Activated naive CD4-positive, alpha-beta T cell treated with anti-CD3 and anti-CD28 coated beads, Interleukin-2, amount 50 U/mL, for 16 hours (primary cell): ENCODE measurements at regions not wholly inside any gene's neighbourhood (a gene's known extent, or its start where the extent isn't known, plus 50 kb on each side); places are given as distances from the start of the nearest gene placed in this dataset.

Experiments
- DNase-seq: peaks from one replicate; pipeline ENCODE4 v3.0.0-alpha.2; 2020

GRCh38 chr3:72336821-72337479, 511.3 kb downstream of the SHQ1 start:
- no peak for DNase-seq

GRCh38 chr3:72336114-72336651, 512.1 kb downstream of the SHQ1 start:
- no peak for DNase-seq

- no peak for DNase-seq
Measured at GRCh38 chr3:72335458-72336095, 512.7 kb downstream of the SHQ1 start.

- DNase-seq: no peak
Measured at GRCh38 chr3:72334681-72335457, 513.4 kb downstream of the SHQ1 start.

GRCh38 chr3:72332689-72333088, 515.6 kb downstream of the SHQ1 start:
- DNase-seq: no peak

- DNase-seq: no peak
Measured at GRCh38 chr3:72332036-72332435, 516.2 kb downstream of the SHQ1 start.

- DNase-seq: no peak
Measured at GRCh38 chr3:72331076-72331475, 517.2 kb downstream of the SHQ1 start.

GRCh38 chr3:72329354-72329753, 518.9 kb downstream of the SHQ1 start:
- DNase-seq: no peak

GRCh38 chr3:72328755-72329277, 519.4 kb downstream of the SHQ1 start:
- no peak for DNase-seq

GRCh38 chr3:72327008-72327407, 521.2 kb downstream of the SHQ1 start:
- DNase-seq: no peak

GRCh38 chr3:72324253-72324811, 523.9 kb downstream of the SHQ1 start:
- DNase-seq: no peak

- no peak for DNase-seq
Measured at GRCh38 chr3:72323773-72324172, 524.5 kb downstream of the SHQ1 start.

- no peak for DNase-seq
Measured at GRCh38 chr3:72322264-72322976, 525.8 kb downstream of the SHQ1 start.

GRCh38 chr3:72320955-72321303, 527.3 kb downstream of the SHQ1 start:
- no peak for DNase-seq

GRCh38 chr3:72320095-72320954, 527.9 kb downstream of the SHQ1 start:
- no peak for DNase-seq

GRCh38 chr3:72319194-72320094, 528.8 kb downstream of the SHQ1 start:
- DNase-seq: no peak

GRCh38 chr3:72318504-72319193, 529.6 kb downstream of the SHQ1 start:
- no peak for DNase-seq

- DNase-seq: no peak
Measured at GRCh38 chr3:72317491-72317890, 530.8 kb downstream of the SHQ1 start.

- no peak for DNase-seq
Measured at GRCh38 chr3:72316501-72317279, 531.6 kb downstream of the SHQ1 start.
